HEK293T (cell line): ENCODE measurements at regions not wholly inside any gene's neighbourhood (a gene's known extent, or its start where the extent isn't known, plus 50 kb on each side); places are given as distances from the start of the nearest gene placed in this dataset.

ENCODE experiments used
- ARNT ChIP-seq: fragments of 450-650 bp; IDR thresholded peaks from 2 replicates; pipeline ENCODE4 v1.6.1; 2017; ENCODE audit warnings: mild to moderate bottlenecking
- BHLHE40 ChIP-seq: fragments of 450-650 bp; IDR thresholded peaks from 2 replicates; pipeline ENCODE4 v1.6.1; 2016; ENCODE audit warnings: mild to moderate bottlenecking, moderate library complexity, borderline replicate concordance
- CTBP1 ChIP-seq: fragments of 450-650 bp; IDR thresholded peaks from 2 replicates; pipeline ENCODE4 v1.6.1; 2016; ENCODE audit warnings: borderline replicate concordance
- FOXM1 ChIP-seq: fragments of 450-650 bp; IDR thresholded peaks from 2 replicates; pipeline ENCODE4 v1.6.1; 2017; ENCODE audit warnings: mild to moderate bottlenecking, borderline replicate concordance
- HDGF ChIP-seq: fragments of 450-650 bp; IDR thresholded peaks from 2 replicates; pipeline ENCODE4 v1.6.1; 2017; ENCODE audit warnings: antibody characterized with exemption, borderline replicate concordance
- L3MBTL2 ChIP-seq: fragments of 450-650 bp; conservative IDR thresholded peaks from 2 replicates; pipeline ENCODE4 v1.6.1; 2016; ENCODE audit warnings: mild to moderate bottlenecking
- NFRKB ChIP-seq: fragments of 450-650 bp; IDR thresholded peaks from 2 replicates; pipeline ENCODE4 v1.6.1; 2016; ENCODE audit warnings: mild to moderate bottlenecking, moderate library complexity
- SP1 ChIP-seq: fragments of 450-650 bp; IDR thresholded peaks from 2 replicates; pipeline ENCODE4 v1.6.1; 2017
- SUZ12 ChIP-seq: fragments of 450-650 bp; IDR thresholded peaks from 2 replicates; pipeline ENCODE4 v1.6.1; 2016; ENCODE audit warnings: mild to moderate bottlenecking
- TARDBP ChIP-seq: fragments of 450-650 bp; IDR thresholded peaks from 2 replicates; pipeline ENCODE4 v1.6.1; 2016
- ZNF384 ChIP-seq: fragments of 450-650 bp; IDR thresholded peaks from 2 replicates; pipeline ENCODE4 v1.6.1; 2016

GRCh38 chr9:38318759-38319495 is 73.6 kb upstream of the ALDH1B1 start:
- TF ChIP-seq SP1 (no peak), TARDBP (no peak), HDGF (no peak), CTBP1 (no peak), NFRKB (no peak), L3MBTL2 (peak; percentile 41; the same call in 1 of the 2 replicates), ARNT (no peak), FOXM1 (no peak), ZNF384 (no peak), BHLHE40 (no peak), SUZ12 (no peak)
